HG02610 (cell line): ENCODE measurements at regions not wholly inside any gene's neighbourhood (a gene's known extent, or its start where the extent isn't known, plus 50 kb on each side); places are given as distances from the start of the nearest gene placed in this dataset.
A peak's percentile ranks its signal among the peaks of the same experiment; 100 is the strongest.
"Not testable (repeated sequence)": the region's sequence is repeated elsewhere in the genome, so short reads cannot be mapped to it uniquely, and the experiment has no call there.

Experiments used
- ATAC-seq: cut with Tn5 transposase; IDR thresholded peaks from one replicate; pipeline ENCODE4 v1.9.1; 2021; ENCODE audit warnings: mild to moderate bottlenecking, moderate library complexity; ENCODE audit not compliant: unreplicated experiment

DNA sequence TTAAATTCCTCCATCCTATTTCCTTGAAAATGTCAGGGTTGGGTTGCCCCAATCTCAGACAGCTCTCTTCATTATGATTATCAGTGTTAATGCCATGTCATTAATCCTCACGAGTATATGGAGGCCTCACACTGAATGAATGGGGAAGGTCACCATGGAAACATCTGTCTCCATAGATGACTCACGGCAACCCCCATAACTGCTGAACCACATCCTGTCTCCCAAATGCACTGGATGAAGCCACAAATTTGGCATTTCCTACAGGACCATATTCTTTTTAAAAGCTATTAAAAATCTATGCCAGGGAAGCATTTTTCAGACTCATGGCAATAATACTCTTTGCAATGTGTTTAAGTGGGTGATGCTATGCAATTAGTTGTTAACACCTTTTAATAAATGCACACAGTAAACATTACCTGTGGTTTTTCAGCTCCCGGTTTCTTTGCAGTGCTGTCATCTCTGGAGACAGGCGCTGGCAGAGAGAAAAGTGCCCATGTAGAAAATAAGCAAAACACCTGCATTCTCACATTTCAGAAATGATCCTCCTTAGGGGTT is 80.1 kb upstream of the PTPRK start:
- ATAC-seq, result peak; percentile 67

DNA sequence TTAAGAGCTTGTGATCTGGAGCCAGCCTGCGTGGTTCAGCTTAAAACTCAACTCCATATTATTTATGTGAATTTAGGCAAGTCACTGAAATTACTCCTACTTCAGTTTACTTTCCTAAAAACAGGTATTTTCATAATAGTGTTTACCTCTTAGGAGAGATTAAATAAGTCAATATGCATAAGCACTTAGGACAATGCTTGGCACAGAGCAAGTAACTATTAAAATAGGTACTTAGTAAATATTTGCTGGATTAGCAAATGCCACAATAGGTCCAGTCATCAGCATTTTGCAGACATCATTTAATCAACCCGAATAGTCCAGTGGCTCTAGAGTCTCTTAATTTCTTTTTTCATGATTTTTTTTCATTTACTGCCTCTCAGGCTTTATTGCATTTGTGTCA is 78.6 kb upstream of the PTPRK start:
- no peak for ATAC-seq

DNA sequence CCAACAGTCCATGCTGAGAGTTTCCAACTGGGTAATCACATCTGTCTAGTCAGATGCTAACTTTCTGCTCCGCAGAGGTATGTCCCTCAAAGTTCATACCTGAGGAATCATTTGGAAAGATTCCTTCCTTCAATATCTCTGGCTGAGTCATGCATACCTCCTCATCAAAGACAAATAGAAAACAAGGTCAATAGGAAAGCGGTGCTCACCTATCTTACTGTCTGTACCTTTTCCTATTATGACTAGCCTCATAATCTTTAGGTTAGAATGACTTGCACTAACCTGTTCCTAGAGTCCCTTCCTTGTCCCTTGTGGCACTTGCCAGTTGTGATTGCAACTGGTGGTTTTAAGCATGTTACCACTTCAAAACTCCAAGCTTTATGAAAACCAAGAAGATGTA is 78.2 kb upstream of the PTPRK start:
- peak; percentile 66 for ATAC-seq

DNA sequence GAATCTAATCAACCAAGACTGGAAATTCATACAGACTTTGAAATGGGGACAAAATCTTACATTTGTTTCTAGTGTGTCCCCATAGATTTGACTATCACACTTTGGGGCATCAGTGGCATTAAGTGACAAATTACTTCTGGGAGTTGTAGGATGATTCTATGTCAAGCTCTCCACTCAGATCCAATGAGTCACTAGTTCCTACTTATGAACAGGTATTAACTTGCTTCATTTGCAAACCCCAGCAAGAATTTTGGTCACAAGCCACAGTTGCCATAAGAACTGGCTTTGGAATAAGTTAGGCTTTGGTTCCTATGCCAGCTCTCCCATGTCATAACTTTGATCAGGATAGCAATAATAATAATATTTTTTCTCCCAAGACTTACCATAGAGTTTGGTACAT is 77.6 kb upstream of the PTPRK start:
- no peak for ATAC-seq

DNA sequence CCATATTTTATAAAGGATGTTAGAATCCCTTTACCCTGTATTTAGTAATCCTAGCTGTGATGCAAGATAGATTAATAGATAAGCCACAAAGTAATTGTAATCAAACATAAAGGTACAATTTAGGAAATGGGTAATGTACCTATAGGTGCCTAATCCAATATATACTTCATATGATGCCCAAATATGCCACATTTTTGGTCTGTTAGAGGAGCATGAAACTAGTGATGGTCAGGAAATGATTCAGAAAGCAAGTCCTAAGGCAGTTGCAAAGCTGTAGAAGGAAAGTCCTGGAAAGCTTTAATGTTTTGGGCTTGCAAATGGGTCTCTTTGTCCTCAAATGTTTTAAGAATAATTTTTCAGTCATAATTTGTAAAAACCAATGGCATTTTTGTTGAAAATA is 76.6 kb upstream of the PTPRK start:
- ATAC-seq, result no peak

DNA sequence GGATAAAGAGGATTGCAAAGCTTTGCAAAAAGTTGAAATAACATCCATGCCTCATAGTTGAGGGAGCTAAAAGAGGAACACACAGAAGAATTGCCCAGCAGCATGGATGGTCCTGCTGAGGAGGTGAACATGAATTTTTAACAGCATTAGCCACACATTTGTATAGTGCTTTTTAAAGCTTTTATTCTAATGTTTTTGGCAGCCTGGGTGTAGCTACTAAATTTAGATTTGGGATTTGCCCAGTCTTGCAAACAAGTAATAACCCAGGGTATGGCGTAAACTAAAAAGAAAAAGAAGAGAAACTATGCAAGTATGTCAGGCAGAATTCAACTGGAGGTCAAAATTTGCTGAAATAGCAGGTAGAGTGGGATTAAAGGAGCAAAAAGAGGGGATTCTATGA is 75.1 kb upstream of the PTPRK start:
- ATAC-seq, result no peak

DNA sequence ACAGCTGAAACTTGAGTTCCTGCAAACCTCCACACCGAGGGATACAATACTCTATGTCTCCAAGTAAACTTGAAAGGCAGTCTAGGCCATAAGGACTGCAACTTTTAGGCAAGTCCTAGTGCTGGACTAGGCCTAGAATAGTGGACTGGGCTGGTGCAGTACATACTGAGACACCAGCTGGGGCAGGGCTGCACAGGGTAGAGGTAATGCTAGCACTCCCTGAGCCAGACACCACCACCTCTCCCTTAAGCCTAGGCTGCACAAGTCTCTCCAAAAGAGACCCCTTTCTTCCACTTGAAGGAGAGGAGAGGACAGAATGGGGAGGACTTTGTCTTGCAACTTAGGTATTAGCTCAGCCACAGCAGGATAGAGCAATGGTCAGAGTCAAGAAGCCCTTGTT is 65.7 kb upstream of the PTPRK start:
- ATAC-seq, result no peak

DNA sequence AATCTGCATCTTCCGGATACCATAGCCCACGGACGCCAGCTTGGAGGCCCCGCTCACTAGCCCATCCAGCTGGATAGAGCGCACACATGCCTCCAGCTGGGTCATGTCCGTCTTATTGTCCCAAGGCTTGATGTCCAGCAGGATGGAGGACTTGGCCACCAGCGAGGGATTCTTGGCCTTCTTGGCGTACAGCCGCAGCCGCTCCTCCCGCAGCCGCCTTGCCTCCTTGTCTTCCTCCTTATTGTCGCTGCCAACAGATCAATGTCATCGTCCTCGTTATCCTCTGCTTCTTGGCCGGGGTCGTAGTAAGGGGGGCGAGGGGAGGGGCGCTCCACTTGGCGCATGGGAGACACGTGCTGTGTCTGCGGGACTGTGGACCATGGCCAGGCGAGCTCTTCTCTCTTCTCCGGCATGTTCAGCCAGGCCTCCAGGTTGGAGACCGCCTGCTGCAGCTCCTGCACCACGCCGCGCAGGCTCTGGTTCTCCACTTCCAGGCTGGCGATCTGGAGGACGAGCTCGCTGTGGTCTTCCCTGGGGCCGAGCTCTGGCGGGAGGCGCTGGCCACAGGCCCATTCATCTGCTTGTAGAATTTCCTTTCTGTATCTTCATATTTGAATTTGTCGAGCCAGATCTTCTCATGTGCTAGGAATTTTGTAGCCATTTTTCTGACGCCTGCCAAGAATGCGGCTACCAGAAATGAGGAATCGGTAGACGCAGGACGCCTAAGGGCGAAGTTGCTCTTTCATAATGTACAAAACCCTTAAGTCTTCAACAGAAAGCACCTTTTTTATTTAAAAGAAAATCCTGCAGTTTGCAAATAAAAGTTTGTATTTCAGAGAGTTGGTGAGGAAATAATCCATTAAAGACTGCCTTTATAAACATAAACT is 60.1 kb upstream of the PTPRK start:
- ATAC-seq, result no peak

DNA sequence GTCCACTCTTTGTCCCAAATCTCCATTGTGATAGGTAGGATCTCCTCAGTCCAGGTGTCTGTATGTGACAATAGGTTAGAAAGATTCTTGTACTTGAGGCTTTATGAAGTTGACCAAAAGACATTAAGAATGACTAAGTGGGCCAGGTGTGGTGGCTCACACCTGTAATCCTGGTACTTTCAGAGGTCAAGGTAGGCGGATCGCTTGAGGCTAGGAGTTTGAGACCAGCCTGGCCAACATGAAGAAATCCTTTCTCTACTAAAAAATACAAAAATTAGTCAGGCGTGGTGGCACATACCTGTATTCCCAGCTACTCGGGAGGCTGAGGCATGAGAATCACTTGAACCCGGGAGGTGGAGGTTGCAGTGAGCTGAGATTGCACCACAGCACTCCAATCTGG is 54.9 kb upstream of the PTPRK start:
- ATAC-seq, result not testable (repeated sequence)

DNA sequence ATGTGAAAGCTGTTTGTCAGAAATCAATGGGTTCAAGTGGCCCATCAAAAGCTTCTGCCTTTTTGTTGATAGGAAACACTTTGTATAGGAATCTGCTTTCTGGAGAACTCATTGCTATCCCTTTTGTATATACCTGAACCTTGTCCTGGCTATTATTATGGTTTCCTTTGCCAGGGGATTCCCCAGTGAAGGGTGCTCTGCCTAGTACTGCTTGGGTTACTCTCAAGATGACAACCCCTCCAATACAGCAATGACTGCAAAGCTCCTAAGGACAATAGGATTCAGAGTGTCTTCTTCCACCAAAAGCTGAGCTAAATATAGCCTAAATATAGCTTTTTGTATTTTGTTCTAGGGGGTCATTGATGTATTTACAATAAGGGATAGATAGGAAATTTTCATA is 54.0 kb upstream of the PTPRK start:
- peak; percentile 87 for ATAC-seq

DNA sequence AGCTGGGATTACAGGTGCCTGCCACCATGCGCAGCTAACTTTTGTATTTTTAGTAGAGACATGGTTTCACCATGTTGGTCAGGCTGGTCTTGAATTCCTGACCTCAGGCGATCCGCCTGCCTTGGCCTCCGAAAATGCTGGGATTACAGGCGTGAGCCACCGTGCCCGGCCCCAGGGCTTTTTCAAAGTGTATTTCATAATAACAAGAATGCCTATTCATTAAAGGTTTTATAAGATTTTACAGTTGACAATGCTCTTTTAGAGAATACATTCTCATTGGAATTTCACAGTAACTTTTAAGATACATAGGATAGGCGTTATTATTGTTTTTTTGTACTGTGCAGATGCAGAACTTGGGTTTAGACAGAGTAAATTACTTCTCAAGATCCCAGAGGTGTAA is 52.6 kb upstream of the PTPRK start:
- no peak for ATAC-seq

DNA sequence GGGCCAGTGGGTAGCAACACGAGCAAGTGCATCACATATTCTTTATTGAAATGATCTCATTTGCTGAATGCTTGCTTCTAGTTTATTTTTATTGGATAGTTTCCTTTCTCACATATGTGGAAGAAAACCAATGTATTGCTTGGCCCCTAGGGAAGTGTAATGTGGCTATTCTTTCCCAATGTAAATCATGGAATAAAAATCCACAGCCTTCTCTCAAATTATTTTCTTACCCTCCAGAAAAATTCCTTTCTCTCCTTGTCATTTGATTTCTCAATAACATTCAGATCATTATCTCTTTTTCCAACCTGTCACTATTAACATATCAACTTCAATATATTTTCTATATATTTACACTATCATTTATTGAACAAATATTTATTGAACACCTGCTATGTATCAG is 51.9 kb upstream of the PTPRK start:
- ATAC-seq, result no peak

DNA sequence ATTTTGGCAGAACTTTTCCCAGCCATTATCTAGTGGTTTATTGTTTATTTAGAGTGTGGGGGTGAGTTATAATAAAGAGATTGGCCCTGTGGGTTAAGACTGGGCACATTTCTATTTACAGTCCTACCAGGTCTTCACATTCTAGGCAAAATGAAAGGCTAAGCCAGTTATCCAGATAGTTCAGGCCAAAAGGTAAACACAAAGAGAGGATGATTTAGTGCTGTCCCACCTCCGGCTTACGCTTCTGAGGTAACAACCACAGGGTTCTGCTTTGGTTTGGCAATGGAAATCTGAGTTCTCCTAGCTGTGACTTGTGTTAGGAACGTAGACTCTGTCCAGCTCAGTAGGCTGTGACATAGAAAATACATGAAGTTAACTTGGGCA is 50.3 kb upstream of the PTPRK start:
- ATAC-seq, result no peak

DNA sequence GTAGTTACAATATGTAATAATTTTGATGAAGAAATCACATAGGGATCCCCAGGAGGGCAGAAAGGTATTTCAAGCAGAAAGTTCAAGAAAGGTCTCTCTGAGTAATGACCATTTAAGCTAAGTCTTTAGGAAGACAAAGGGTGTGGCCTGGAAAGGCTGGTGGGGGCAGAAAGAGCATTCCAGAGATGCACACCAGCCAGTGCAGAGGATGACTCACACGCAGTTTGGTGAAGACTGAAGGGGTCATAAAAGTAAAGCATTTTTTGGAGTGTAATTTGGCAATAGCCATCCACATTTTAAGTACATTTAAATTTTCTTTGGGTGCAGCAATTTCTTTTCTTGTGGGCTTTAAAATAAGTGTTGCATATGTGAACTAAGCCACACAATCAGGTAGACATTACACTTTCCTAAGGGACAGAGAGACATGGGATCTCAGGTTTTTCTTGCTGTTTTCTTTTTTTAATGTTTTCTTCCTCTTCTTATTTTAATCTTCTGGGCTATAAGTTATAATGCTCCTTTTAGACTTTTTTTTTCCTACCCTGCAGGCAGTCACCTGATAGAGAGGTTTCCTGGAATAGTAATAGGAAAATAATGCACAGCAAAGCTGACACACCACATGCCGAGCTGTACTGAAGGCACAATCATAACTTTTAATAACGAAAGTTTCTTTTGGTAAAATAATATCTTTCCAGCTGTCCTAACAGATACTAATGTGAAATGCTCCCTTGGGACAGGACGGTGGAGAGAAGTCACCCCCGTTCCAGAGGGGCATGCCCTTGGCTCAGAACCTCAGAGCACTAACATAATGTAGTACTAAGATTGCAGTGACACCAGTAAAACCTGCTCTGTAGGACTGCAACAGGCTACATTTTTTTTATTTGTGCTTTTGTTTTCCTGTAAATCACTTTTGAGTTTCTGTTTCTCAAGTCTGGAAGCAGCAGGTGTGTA is 49.6 kb upstream of the PTPRK start:
- no peak for ATAC-seq
